ENCODE measurements at regions not wholly inside any gene's neighbourhood (a gene's known extent, or its start where the extent isn't known, plus 50 kb on each side); places are given as distances from the start of the nearest gene placed in this dataset.

DNA sequence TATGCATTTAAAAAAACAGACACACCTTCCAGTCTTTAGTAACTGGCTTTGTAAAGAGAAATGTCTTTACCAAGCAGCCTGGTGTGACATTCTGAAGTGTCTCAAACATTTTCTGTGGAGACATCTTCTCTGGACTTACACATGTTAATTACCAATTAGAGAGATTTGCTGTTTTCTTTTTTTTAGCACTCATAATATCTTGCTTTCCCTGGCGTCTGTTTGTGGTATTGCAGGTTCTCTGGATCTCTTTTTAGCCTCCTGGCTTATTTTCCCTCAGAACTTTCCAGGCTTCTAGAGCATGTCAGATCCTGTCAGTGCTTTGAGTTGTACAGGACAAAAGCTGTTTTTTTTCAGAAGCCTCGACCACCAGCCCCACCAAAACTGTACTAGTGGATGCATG lies 92.5 kb downstream of the MSX2 start:
- TF ChIP-seq, protein P1, sequence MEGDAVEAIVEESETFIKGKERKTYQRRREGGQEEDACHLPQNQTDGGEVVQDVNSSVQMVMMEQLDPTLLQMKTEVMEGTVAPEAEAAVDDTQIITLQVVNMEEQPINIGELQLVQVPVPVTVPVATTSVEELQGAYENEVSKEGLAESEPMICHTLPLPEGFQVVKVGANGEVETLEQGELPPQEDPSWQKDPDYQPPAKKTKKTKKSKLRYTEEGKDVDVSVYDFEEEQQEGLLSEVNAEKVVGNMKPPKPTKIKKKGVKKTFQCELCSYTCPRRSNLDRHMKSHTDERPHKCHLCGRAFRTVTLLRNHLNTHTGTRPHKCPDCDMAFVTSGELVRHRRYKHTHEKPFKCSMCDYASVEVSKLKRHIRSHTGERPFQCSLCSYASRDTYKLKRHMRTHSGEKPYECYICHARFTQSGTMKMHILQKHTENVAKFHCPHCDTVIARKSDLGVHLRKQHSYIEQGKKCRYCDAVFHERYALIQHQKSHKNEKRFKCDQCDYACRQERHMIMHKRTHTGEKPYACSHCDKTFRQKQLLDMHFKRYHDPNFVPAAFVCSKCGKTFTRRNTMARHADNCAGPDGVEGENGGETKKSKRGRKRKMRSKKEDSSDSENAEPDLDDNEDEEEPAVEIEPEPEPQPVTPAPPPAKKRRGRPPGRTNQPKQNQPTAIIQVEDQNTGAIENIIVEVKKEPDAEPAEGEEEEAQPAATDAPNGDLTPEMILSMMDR (IDR thresholded peaks at IDR 0.05): no peak
- TF ChIP-seq EP300 (IDR thresholded peaks at IDR 0.05): no peak
